HL-60 (cell line): ENCODE measurements at regions not wholly inside any gene's neighbourhood (a gene's known extent, or its start where the extent isn't known, plus 50 kb on each side); places are given as distances from the start of the nearest gene placed in this dataset.

Experiments
- DNase-seq, 2 experiments: peaks; one replicate each; pipeline ENCODE4 v3.0.0-alpha.2; 2010 to 2020; ENCODE audit warnings: low read depth in 1 of 2, low spot score in 1 of 2
- H3K27ac ChIP-seq: fragments of 250-450 bp; sonication (Bioruptor Pico); replicated peaks from 2 replicates; pipeline ENCODE4 v1.5.1; 2020; ENCODE audit warnings: mild to moderate bottlenecking, moderate library complexity
- H3K27me3 ChIP-seq: fragments of 250-450 bp; sonication (Bioruptor Pico); 2 replicates; pipeline ENCODE4 v1.5.1; 2021; ENCODE audit warnings: mild to moderate bottlenecking, moderate library complexity; ENCODE audit not compliant: insufficient read depth, poor library complexity, severe bottlenecking
- H3K4me3 ChIP-seq: replicated peaks from 2 replicates; pipeline ENCODE4 v1.5.1; 2011; ENCODE audit warnings: mild to moderate bottlenecking, control low read depth, low read length; ENCODE audit not compliant: insufficient read depth
- GABPA ChIP-seq: IDR thresholded peaks from 2 replicates; pipeline ENCODE4 v1.6.1; 2012; ENCODE audit warnings: low read depth
- POLR2AphosphoS5 ChIP-seq: IDR thresholded peaks from 2 replicates; pipeline ENCODE4 v1.6.1; 2012; ENCODE audit warnings: low read depth
- SPI1 ChIP-seq: IDR thresholded peaks from 2 replicates; pipeline ENCODE4 v1.6.1; 2012; ENCODE audit warnings: low read depth, mild to moderate bottlenecking, borderline replicate concordance
- TF ChIP-seq, protein P1 (sequence below): IDR thresholded peaks from one replicate; pipeline ENCODE4 v1.5.1; 2011; ENCODE audit warnings: low read length, control low read depth, inconsistent platforms; ENCODE audit not compliant: insufficient read depth
- TF ChIP-seq, protein P2 (sequence below): IDR thresholded peaks from 2 replicates; pipeline ENCODE4 v1.6.1; 2012; ENCODE audit warnings: low read depth; ENCODE audit not compliant: insufficient replicate concordance

DNA sequence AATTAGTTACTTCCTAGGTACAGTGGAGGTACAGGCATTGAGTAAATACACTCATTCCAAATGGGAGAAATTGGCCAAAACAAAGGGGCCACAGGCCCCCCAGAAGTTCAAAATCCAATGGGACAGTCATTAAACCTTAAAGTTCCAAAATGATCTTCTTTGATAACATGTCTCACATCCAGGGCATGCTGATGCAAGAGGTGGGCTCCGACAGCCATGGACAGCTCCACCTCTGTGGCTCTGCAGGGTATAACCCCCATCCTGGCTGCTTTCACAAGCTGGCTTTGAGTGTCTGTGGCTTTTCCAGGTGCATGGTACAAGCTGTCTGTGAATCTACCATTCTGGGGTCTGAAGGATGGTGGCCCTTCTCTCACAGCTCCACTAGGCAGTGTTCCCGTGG is 488.7 kb downstream of the DCDC2C start:
- Histone ChIP-seq H3K4me3 (no peak overlapping the region), H3K27me3 (no peaks in the 10 kb centered on the region), H3K27ac (no peak overlapping the region)
- DNase-seq: no peak
- TF ChIP-seq, protein P1, sequence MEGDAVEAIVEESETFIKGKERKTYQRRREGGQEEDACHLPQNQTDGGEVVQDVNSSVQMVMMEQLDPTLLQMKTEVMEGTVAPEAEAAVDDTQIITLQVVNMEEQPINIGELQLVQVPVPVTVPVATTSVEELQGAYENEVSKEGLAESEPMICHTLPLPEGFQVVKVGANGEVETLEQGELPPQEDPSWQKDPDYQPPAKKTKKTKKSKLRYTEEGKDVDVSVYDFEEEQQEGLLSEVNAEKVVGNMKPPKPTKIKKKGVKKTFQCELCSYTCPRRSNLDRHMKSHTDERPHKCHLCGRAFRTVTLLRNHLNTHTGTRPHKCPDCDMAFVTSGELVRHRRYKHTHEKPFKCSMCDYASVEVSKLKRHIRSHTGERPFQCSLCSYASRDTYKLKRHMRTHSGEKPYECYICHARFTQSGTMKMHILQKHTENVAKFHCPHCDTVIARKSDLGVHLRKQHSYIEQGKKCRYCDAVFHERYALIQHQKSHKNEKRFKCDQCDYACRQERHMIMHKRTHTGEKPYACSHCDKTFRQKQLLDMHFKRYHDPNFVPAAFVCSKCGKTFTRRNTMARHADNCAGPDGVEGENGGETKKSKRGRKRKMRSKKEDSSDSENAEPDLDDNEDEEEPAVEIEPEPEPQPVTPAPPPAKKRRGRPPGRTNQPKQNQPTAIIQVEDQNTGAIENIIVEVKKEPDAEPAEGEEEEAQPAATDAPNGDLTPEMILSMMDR: no peak
- no peak for TF ChIP-seq POLR2AphosphoS5
- TF ChIP-seq, protein P2, sequence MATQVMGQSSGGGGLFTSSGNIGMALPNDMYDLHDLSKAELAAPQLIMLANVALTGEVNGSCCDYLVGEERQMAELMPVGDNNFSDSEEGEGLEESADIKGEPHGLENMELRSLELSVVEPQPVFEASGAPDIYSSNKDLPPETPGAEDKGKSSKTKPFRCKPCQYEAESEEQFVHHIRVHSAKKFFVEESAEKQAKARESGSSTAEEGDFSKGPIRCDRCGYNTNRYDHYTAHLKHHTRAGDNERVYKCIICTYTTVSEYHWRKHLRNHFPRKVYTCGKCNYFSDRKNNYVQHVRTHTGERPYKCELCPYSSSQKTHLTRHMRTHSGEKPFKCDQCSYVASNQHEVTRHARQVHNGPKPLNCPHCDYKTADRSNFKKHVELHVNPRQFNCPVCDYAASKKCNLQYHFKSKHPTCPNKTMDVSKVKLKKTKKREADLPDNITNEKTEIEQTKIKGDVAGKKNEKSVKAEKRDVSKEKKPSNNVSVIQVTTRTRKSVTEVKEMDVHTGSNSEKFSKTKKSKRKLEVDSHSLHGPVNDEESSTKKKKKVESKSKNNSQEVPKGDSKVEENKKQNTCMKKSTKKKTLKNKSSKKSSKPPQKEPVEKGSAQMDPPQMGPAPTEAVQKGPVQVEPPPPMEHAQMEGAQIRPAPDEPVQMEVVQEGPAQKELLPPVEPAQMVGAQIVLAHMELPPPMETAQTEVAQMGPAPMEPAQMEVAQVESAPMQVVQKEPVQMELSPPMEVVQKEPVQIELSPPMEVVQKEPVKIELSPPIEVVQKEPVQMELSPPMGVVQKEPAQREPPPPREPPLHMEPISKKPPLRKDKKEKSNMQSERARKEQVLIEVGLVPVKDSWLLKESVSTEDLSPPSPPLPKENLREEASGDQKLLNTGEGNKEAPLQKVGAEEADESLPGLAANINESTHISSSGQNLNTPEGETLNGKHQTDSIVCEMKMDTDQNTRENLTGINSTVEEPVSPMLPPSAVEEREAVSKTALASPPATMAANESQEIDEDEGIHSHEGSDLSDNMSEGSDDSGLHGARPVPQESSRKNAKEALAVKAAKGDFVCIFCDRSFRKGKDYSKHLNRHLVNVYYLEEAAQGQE: no peak
- no peak for TF ChIP-seq SPI1
- TF ChIP-seq GABPA: no peak

DNA sequence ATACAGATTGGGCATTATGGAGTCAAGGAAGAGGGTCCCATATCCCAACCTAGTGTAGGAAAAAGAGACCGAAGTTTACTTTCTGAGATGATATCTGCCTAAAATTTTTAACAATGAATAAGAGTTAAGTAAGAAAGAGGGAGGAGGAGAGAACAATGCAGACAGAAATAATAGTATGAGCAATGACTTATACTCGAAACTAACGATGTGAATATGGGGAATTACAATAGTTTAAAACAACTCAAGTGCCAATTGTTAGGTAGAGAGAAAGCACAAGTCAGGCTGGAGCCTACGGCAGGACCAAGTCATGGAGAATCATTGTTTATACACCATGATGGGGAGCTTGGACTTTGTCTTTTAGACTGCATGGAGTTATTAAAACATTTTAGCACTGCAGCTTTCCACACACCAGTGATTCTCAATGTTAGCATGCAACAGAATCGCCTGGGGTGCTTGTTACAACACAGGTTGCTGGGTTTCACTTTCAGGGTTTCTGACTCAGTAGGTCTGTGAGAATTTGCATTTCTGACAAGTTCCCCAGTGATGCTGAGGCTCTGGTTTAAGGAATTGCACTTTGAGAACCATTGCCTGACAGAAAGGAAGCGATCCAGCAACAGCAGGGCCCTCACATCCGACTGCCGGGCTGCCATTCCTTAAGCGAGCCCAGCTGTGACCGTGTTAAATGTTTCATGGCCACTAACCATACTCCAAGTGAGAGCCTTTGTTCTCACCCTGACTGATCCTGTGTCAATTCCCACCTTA is 511.2 kb downstream of the DCDC2C start:
- TF ChIP-seq POLR2AphosphoS5 (no peak), SPI1 (no peak), GABPA (no peak)
- TF ChIP-seq, protein P2: no peak
- TF ChIP-seq, protein P1: no peak
- no peak overlapping the region for H3K27ac ChIP-seq
- no peak overlapping the region for H3K4me3 ChIP-seq
- no peaks in the 10 kb centered on the region for H3K27me3 ChIP-seq
- DNase-seq: no peak

DNA sequence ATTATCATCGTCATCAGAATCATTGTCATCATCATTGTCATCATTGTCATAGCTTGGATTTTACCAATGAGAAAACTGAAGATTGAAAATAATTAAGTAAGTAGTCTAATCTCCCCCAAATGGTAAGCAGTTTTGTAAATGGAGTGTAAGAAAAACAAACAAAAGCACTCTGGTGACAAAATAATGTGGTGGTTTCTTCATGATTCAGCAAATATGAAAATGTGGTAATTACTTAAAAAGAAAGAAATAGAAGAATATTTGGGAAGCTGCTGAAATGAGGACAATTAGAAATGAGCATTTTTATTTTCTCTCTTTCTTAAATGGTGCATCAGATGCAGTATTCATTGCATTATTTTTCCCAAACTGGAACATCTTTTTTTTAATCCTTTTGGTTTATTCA is 514.4 kb downstream of the DCDC2C start:
- no peak overlapping the region for H3K4me3 ChIP-seq
- H3K27ac ChIP-seq: no peak overlapping the region
- TF ChIP-seq POLR2AphosphoS5: no peak
- TF ChIP-seq, protein P1: no peak
- TF ChIP-seq GABPA: no peak
- TF ChIP-seq SPI1: no peak
- TF ChIP-seq, protein P2: no peak
- no peaks in the 10 kb centered on the region for H3K27me3 ChIP-seq
- DNase-seq: no peak
